OCI-LY3 (cell line): ENCODE measurements at regions not wholly inside any gene's neighbourhood (a gene's known extent, or its start where the extent isn't known, plus 50 kb on each side); places are given as distances from the start of the nearest gene placed in this dataset.

ENCODE experiments used
- H2AFZ ChIP-seq: fragments of 200-600, 300-600 bp; shearing (Covaris generic); 2 replicates; pipeline ENCODE4 v1.6.0; 2014; ENCODE audit warnings: antibody characterized with exemption, low read depth, low read length
- H3K27ac ChIP-seq: fragments of 200-600, 300-600 bp; sonication (generic); 2 replicates; pipeline ENCODE4 v1.5.1; 2014; ENCODE audit warnings: mild to moderate bottlenecking, low read length, moderate library complexity, mixed read lengths
- H3K27me3 ChIP-seq: fragments of 200-600, 300-600 bp; sonication (generic); 2 replicates; pipeline ENCODE4 v1.6.1; 2014; ENCODE audit warnings: low read depth, low read length, mixed read lengths
- H3K36me3 ChIP-seq: fragments of 200-600, 300-600 bp; sonication (generic); replicated peaks from 2 replicates; pipeline ENCODE3; 2014; ENCODE audit warnings: low read depth, low read length, mixed read lengths
- H3K4me1 ChIP-seq: fragments of 300-600, 200-600 bp; sonication (generic); 2 replicates; pipeline ENCODE4 v1.6.1; 2014; ENCODE audit warnings: low read length, mixed read lengths
- H3K4me2 ChIP-seq: fragments of 200-600, 300-600 bp; sonication (generic); 2 replicates; pipeline ENCODE4 v1.6.1; 2014; ENCODE audit warnings: low read length, mixed read lengths
- H3K4me3 ChIP-seq: fragments of 300-600, 200-600 bp; sonication (generic); 2 replicates; pipeline ENCODE4 v1.5.1; 2014; ENCODE audit warnings: antibody characterized with exemption, mild to moderate bottlenecking, low read length, moderate library complexity
- H3K79me2 ChIP-seq: fragments of 300-600, 200-600 bp; shearing (Covaris generic); 2 replicates; pipeline ENCODE4 v1.6.1; 2014; ENCODE audit warnings: mild to moderate bottlenecking, low read length, mixed read lengths
- H3K9ac ChIP-seq: fragments of 300-600, 200-600 bp; shearing (Covaris generic); 2 replicates; pipeline ENCODE4 v1.6.0; 2014; ENCODE audit warnings: mild to moderate bottlenecking, low read length, moderate library complexity
- H3K9me3 ChIP-seq: fragments of 200-600, 300-600 bp; shearing (Covaris generic); 2 replicates; pipeline ENCODE4 v1.6.1; 2014; ENCODE audit warnings: low read length, mixed read lengths; ENCODE audit not compliant: insufficient read depth
- H4K20me1 ChIP-seq: fragments of 200-600, 300-600 bp; sonication (generic); 2 replicates; pipeline ENCODE4 v1.6.1; 2016; ENCODE audit warnings: low read length, mixed read lengths; ENCODE audit not compliant: insufficient read depth
- EZH2phosphoT487 ChIP-seq: fragments of 200-600 bp; shearing (Covaris generic); IDR thresholded peaks from 2 replicates; pipeline ENCODE4 v1.6.1; 2018; ENCODE audit warnings: antibody characterized with exemption, mixed run types, low read depth
- TF ChIP-seq, protein P1 (sequence below): fragments of 200-600, 300-600 bp; sonication (generic); IDR thresholded peaks from 2 replicates; pipeline ENCODE4 v1.5.1; 2014; ENCODE audit warnings: antibody characterized with exemption, low read length, low read depth

DNA sequence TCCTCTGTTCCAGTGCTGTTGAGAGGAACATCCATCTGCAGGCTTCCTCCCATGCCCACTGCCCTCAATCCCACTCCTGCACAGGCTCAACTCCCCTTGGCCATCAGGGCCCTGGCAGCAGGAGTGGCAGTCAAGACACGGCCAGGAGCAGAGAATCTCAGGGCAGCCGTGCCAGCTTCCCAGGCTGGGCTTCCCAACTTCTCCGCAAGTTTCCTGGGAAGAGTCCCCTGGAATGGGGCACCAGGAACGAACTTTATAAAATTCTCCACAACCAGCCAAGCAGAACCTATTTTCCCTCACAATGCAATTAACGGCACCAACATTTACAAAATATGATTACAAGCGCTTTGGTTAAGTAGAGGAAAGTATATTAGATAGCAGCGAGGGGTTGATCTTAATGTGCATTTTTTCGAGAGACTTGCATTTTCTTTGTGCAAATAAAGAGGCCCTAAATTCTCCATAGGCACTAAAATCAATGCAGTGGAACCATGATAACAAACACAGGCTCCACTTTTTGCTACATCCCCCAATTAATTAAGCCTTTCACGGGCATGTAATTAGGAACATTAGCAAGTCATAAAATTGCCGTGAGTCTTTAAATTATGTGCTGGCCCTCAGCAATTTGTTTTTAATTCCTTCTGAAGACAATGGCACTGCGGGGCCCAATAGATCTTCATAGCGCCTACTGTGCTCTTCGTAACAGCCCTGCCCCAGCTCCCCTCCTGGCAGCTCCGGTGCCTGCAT, 99.9 kb upstream of the LHX1 start:
- Histone ChIP-seq H3K27me3 (no peaks in the 10 kb centered on the region), H3K4me2 (no peak overlapping the region), H3K79me2 (no peaks in the 10 kb centered on the region), H3K9me3 (no peaks in the 10 kb centered on the region), H3K9ac (no peak overlapping the region), H2AFZ (no peak overlapping the region), H3K27ac (no peak overlapping the region), H3K4me1 (no peaks in the 10 kb centered on the region), H4K20me1 (no peaks in the 10 kb centered on the region), H3K4me3 (no peak overlapping the region), H3K36me3 (no peaks in the 10 kb centered on the region)
- no peak for TF ChIP-seq EZH2phosphoT487
- TF ChIP-seq, protein P1, sequence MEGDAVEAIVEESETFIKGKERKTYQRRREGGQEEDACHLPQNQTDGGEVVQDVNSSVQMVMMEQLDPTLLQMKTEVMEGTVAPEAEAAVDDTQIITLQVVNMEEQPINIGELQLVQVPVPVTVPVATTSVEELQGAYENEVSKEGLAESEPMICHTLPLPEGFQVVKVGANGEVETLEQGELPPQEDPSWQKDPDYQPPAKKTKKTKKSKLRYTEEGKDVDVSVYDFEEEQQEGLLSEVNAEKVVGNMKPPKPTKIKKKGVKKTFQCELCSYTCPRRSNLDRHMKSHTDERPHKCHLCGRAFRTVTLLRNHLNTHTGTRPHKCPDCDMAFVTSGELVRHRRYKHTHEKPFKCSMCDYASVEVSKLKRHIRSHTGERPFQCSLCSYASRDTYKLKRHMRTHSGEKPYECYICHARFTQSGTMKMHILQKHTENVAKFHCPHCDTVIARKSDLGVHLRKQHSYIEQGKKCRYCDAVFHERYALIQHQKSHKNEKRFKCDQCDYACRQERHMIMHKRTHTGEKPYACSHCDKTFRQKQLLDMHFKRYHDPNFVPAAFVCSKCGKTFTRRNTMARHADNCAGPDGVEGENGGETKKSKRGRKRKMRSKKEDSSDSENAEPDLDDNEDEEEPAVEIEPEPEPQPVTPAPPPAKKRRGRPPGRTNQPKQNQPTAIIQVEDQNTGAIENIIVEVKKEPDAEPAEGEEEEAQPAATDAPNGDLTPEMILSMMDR = no peak

DNA sequence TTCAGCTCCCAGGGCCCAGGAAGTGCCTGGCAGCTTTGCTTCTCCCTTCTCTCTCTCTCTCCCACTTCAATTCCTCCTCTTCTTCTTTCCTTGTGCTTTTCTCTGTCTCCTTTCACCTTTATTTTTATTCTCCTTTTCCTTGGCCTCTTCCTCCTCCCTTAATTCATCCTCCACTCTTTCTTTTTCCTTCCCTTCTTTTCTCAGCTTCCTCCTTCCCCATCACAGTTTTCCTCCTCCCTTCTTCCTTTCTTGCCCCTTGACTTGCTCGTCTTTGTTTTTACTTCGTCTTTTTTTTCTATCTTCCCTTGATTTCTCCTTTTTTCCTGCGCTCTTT, 99.4 kb upstream of the LHX1 start:
- no peaks in the 10 kb centered on the region for H3K27me3 ChIP-seq
- no peaks in the 10 kb centered on the region for H3K9me3 ChIP-seq
- no peaks in the 10 kb centered on the region for H4K20me1 ChIP-seq
- no peak overlapping the region for H3K27ac ChIP-seq
- H2AFZ ChIP-seq = no peak overlapping the region
- no peaks in the 10 kb centered on the region for H3K4me1 ChIP-seq
- no peaks in the 10 kb centered on the region for H3K79me2 ChIP-seq
- TF ChIP-seq EZH2phosphoT487 = no peak
- TF ChIP-seq, protein P1 = no peak
- no peaks in the 10 kb centered on the region for H3K36me3 ChIP-seq
- H3K4me2 ChIP-seq = no peak overlapping the region
- H3K4me3 ChIP-seq = no peak overlapping the region
- H3K9ac ChIP-seq = no peak overlapping the region

DNA sequence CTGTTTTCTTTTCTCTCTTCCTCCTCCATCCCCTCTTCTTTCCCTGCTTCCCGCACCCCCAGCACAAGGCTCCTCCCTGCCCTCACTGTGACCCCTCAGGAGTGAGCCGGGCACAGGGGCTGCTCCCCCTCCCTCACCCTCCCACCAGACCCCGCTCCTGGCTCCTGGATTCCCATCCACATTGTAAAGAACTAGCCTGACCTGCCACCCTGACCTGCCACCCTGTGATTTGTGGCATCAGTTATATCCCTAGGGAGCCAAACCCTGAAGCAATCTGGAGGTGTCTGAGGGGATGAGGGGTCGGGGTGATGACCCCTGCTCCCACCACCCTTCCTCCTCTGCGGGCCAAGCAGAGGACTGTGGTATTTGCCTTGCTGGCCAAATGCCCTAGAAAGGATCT, 98.0 kb upstream of the LHX1 start:
- Histone ChIP-seq H3K36me3 (no peaks in the 10 kb centered on the region), H3K27ac (no peak overlapping the region), H3K4me3 (no peak overlapping the region), H3K4me1 (no peaks in the 10 kb centered on the region), H3K9ac (no peak overlapping the region), H3K4me2 (no peak overlapping the region), H3K79me2 (no peaks in the 10 kb centered on the region), H3K9me3 (no peaks in the 10 kb centered on the region), H4K20me1 (no peaks in the 10 kb centered on the region), H2AFZ (no peak overlapping the region), H3K27me3 (peaks cover 1% of the 10 kb centered on the region; the same call in 1 of the 2 replicates)
- no peak for TF ChIP-seq EZH2phosphoT487
- TF ChIP-seq, protein P1 = no peak

DNA sequence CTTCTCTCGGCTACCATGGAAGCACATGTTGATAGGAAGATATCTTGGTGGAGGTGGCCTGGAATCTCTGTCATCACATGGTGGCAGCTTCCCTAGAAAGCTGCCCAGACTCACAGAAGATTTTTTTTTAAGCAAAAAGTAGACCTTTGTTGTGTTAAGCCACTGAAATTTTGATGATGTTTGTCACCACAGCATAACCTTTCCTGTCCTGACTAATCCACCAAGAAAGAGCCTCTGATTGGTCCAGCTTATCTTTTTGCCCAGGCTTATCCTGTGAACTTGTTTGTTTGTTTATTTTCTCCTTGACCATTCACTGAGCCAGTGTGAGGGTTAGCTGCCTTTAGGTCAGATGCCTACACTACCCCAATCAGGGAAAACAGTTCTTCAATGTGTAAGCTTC, 96.5 kb upstream of the LHX1 start:
- no peaks in the 10 kb centered on the region for H3K36me3 ChIP-seq
- H2AFZ ChIP-seq = no peak overlapping the region
- no peaks in the 10 kb centered on the region for H4K20me1 ChIP-seq
- peaks cover 12% of the 10 kb centered on the region for H3K27me3 ChIP-seq
- H3K79me2 ChIP-seq = no peaks in the 10 kb centered on the region
- no peak for TF ChIP-seq EZH2phosphoT487
- TF ChIP-seq, protein P1 = no peak
- no peak overlapping the region for H3K27ac ChIP-seq
- no peak overlapping the region for H3K4me3 ChIP-seq
- no peak overlapping the region for H3K9ac ChIP-seq
- no peaks in the 10 kb centered on the region for H3K4me1 ChIP-seq
- no peak overlapping the region for H3K4me2 ChIP-seq
- no peaks in the 10 kb centered on the region for H3K9me3 ChIP-seq
